Neural progenitor cell (in vitro differentiated cells): ENCODE measurements at regions not wholly inside any gene's neighbourhood (a gene's known extent, or its start where the extent isn't known, plus 50 kb on each side); places are given as distances from the start of the nearest gene placed in this dataset.
"Not testable (repeated sequence)": the region's sequence is repeated elsewhere in the genome, so short reads cannot be mapped to it uniquely, and the experiment has no call there.

Source experiments
- DNase-seq: peaks from one replicate; pipeline ENCODE4 v3.0.0-alpha.2; 2016; ENCODE audit warnings: low spot score
- H2AFZ ChIP-seq: fragments of 200-600 bp; sonication (generic); replicated peaks from 2 replicates; pipeline ENCODE4 v1.6.1; 2016; ENCODE audit warnings: antibody characterized with exemption
- H3F3A ChIP-seq: fragments of 200-600 bp; sonication (generic); 2 replicates; pipeline ENCODE4 v1.6.1; 2016; ENCODE audit warnings: antibody characterized with exemption, low read depth
- H3K27ac ChIP-seq: fragments of 200-600 bp; sonication (generic); 2 replicates; pipeline ENCODE4 v1.5.1; 2016; ENCODE audit warnings: mild to moderate bottlenecking
- H3K27me3 ChIP-seq: fragments of 200-600 bp; sonication (generic); 2 replicates; pipeline ENCODE4 v1.6.1; 2016; ENCODE audit warnings: mild to moderate bottlenecking, moderate library complexity
- H3K36me3 ChIP-seq: fragments of 200-600 bp; sonication (generic); 2 replicates; pipeline ENCODE4 v1.5.1; 2016
- H3K4me1 ChIP-seq: fragments of 200-600 bp; sonication (generic); 2 replicates; pipeline ENCODE4 v1.6.1; 2016; ENCODE audit warnings: mixed run types
- H3K4me2 ChIP-seq: fragments of 200-600 bp; sonication (generic); 2 replicates; pipeline ENCODE4 v1.6.1; 2016
- H3K4me3 ChIP-seq: fragments of 200-600 bp; sonication (generic); 2 replicates; pipeline ENCODE4 v1.5.1; 2016
- H3K79me2 ChIP-seq: fragments of 200-600 bp; sonication (generic); 2 replicates; pipeline ENCODE4 v1.6.1; 2016; ENCODE audit warnings: low read depth
- H3K9ac ChIP-seq: fragments of 200-600 bp; sonication (generic); 2 replicates; pipeline ENCODE4 v1.6.1; 2016
- H3K9me3 ChIP-seq: fragments of 200-600 bp; sonication (generic); 2 replicates; pipeline ENCODE4 v1.5.1; 2016; ENCODE audit warnings: low read depth
- H4K20me1 ChIP-seq: fragments of 200-600 bp; sonication (generic); 2 replicates; pipeline ENCODE4 v1.6.1; 2016; ENCODE audit warnings: low read depth
- H3K27ac Mint-ChIP-seq: 3 replicates; pipeline ENCODE4 v1.8.0; 2021; ENCODE audit warnings: mixed read lengths
- H3K27me3 Mint-ChIP-seq: 2 replicates; pipeline ENCODE4 v1.8.0; 2022; ENCODE audit warnings: low read depth, mild to moderate bottlenecking, inconsistent platforms, moderate library complexity, mixed read lengths; ENCODE audit not compliant: insufficient read depth
- H3K36me3 Mint-ChIP-seq: 3 replicates; pipeline ENCODE4 v1.8.0; 2021; ENCODE audit warnings: mixed read lengths
- H3K4me1 Mint-ChIP-seq: 3 replicates; pipeline ENCODE4 v1.8.0; 2021; ENCODE audit warnings: mixed read lengths
- H3K4me3 Mint-ChIP-seq: 3 replicates; pipeline ENCODE4 v1.8.0; 2021; ENCODE audit warnings: mild to moderate bottlenecking, moderate library complexity, mixed read lengths
- H3K9me3 Mint-ChIP-seq: 3 replicates; pipeline ENCODE4 v1.8.0; 2020; ENCODE audit warnings: mixed read lengths
- EZH2 ChIP-seq: fragments of 200-600 bp; sonication (generic); IDR thresholded peaks from 2 replicates; pipeline ENCODE4 v1.6.1; 2017; ENCODE audit warnings: antibody characterized with exemption, mild to moderate bottlenecking, moderate library complexity
- EZH2phosphoT487 ChIP-seq: fragments of 200-600 bp; sonication (generic); IDR thresholded peaks from 2 replicates; pipeline ENCODE4 v1.6.1; 2017; ENCODE audit warnings: antibody characterized with exemption
- TF ChIP-seq, protein P1 (sequence below): fragments of 200-600 bp; sonication (generic); IDR thresholded peaks from 2 replicates; pipeline ENCODE4 v1.5.1; 2017; ENCODE audit warnings: antibody characterized with exemption, mild to moderate bottlenecking

GRCh38 chr5:37918424-37918823 lies 78.6 kb upstream of the GDNF start:
- H3K79me2 ChIP-seq = no peaks in the 10 kb centered on the region
- no peak overlapping the region for H3K4me2 ChIP-seq
- no peaks in the 10 kb centered on the region for H3K27me3 Mint-ChIP-seq
- H4K20me1 ChIP-seq = no peaks in the 10 kb centered on the region
- no peak overlapping the region for H3K27ac Mint-ChIP-seq
- no peak overlapping the region for H2AFZ ChIP-seq
- H3K9me3 ChIP-seq = no peaks in the 10 kb centered on the region
- no peaks in the 10 kb centered on the region for H3K27me3 ChIP-seq
- H3F3A ChIP-seq = no peaks in the 10 kb centered on the region
- no peaks in the 10 kb centered on the region for H3K4me1 ChIP-seq
- no peaks in the 10 kb centered on the region for H3K9me3 Mint-ChIP-seq
- H3K4me1 Mint-ChIP-seq = no peaks in the 10 kb centered on the region
- H3K36me3 ChIP-seq = no peaks in the 10 kb centered on the region
- no peaks in the 10 kb centered on the region for H3K36me3 Mint-ChIP-seq
- no peak overlapping the region for H3K9ac ChIP-seq
- no peak overlapping the region for H3K4me3 ChIP-seq
- TF ChIP-seq EZH2phosphoT487 (no peak), EZH2 (no peak)
- TF ChIP-seq, protein P1, sequence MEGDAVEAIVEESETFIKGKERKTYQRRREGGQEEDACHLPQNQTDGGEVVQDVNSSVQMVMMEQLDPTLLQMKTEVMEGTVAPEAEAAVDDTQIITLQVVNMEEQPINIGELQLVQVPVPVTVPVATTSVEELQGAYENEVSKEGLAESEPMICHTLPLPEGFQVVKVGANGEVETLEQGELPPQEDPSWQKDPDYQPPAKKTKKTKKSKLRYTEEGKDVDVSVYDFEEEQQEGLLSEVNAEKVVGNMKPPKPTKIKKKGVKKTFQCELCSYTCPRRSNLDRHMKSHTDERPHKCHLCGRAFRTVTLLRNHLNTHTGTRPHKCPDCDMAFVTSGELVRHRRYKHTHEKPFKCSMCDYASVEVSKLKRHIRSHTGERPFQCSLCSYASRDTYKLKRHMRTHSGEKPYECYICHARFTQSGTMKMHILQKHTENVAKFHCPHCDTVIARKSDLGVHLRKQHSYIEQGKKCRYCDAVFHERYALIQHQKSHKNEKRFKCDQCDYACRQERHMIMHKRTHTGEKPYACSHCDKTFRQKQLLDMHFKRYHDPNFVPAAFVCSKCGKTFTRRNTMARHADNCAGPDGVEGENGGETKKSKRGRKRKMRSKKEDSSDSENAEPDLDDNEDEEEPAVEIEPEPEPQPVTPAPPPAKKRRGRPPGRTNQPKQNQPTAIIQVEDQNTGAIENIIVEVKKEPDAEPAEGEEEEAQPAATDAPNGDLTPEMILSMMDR = no peak
- H3K4me3 Mint-ChIP-seq = no peak overlapping the region
- DNase-seq = no peak
- no peak overlapping the region for H3K27ac ChIP-seq

- H3F3A ChIP-seq = no peaks in the 10 kb centered on the region
- Mint-ChIP-seq H3K4me3 (no peak overlapping the region), H3K36me3 (no peaks in the 10 kb centered on the region), H3K27ac (no peak overlapping the region), H3K4me1 (no peaks in the 10 kb centered on the region), H3K9me3 (no peaks in the 10 kb centered on the region), H3K27me3 (no peaks in the 10 kb centered on the region)
- no peaks in the 10 kb centered on the region for H3K79me2 ChIP-seq
- no peak for DNase-seq
- no peaks in the 10 kb centered on the region for H3K4me1 ChIP-seq
- no peak overlapping the region for H2AFZ ChIP-seq
- TF ChIP-seq, protein P1 = no peak
- TF ChIP-seq EZH2 (no peak), EZH2phosphoT487 (no peak)
- no peak overlapping the region for H3K4me2 ChIP-seq
- H3K9me3 ChIP-seq = no peaks in the 10 kb centered on the region
- no peak overlapping the region for H3K27ac ChIP-seq
- H3K4me3 ChIP-seq = no peak overlapping the region
- H4K20me1 ChIP-seq = no peaks in the 10 kb centered on the region
- H3K27me3 ChIP-seq = no peaks in the 10 kb centered on the region
- no peaks in the 10 kb centered on the region for H3K36me3 ChIP-seq
- no peak overlapping the region for H3K9ac ChIP-seq
These were observed 76.7 kb upstream of the GDNF start for GRCh38 chr5:37916525-37916924.

DNA sequence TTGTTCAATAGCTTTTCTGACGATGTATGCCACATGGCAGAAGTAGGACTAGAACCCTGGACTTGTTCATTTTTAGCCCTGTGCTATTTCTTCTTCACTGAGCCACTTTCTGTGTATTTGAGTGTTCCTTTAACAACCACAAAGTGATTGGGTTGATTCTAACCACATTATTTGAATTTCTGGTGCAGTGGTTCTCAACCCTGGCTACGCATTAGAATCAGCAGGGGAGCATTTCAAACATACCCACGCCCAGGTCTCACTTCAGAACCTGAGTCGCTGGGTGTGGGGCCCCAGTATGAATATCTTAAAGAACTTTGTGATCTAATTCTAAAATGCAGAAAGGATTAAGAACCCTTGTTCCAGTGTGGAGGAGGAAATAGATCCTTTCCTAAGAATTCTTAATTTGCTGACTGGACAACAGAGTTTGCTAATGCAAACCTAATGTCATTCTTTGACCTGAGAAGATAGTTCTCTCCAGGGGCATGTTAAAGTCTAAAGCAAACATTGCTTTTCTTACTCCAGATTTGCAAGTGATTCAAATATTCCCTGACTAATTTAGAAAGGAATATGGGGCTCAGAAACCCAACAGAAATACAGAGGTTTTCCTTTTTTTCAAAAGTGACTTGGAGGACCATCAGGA lies 75.4 kb upstream of the GDNF start:
- Mint-ChIP-seq H3K36me3 (no peaks in the 10 kb centered on the region), H3K27ac (no peak overlapping the region), H3K4me3 (no peak overlapping the region), H3K9me3 (no peaks in the 10 kb centered on the region), H3K4me1 (no peaks in the 10 kb centered on the region), H3K27me3 (no peaks in the 10 kb centered on the region)
- no peaks in the 10 kb centered on the region for H3K9me3 ChIP-seq
- no peaks in the 10 kb centered on the region for H3K79me2 ChIP-seq
- no peaks in the 10 kb centered on the region for H4K20me1 ChIP-seq
- H3K4me2 ChIP-seq = no peak overlapping the region
- no peaks in the 10 kb centered on the region for H3K4me1 ChIP-seq
- no peak for DNase-seq
- no peaks in the 10 kb centered on the region for H3F3A ChIP-seq
- H3K27me3 ChIP-seq = no peaks in the 10 kb centered on the region
- no peaks in the 10 kb centered on the region for H3K36me3 ChIP-seq
- no peak overlapping the region for H3K27ac ChIP-seq
- H2AFZ ChIP-seq = no peak overlapping the region
- TF ChIP-seq EZH2 = no peak
- TF ChIP-seq EZH2phosphoT487 = no peak
- TF ChIP-seq, protein P1 = no peak
- H3K9ac ChIP-seq = no peak overlapping the region
- H3K4me3 ChIP-seq = no peak overlapping the region

GRCh38 chr5:37909610-37910266 lies 69.9 kb upstream of the GDNF start:
- not testable (repeated sequence) for H3K36me3 ChIP-seq, H3K4me2 ChIP-seq, H3K36me3 Mint-ChIP-seq, H3K27ac Mint-ChIP-seq, H3K9ac ChIP-seq, H3K27me3 ChIP-seq, H3K79me2 ChIP-seq, H3K4me3 ChIP-seq, H3F3A ChIP-seq, H3K27ac ChIP-seq, H3K9me3 ChIP-seq, H4K20me1 ChIP-seq, H3K4me3 Mint-ChIP-seq, H3K27me3 Mint-ChIP-seq, H3K4me1 ChIP-seq, H3K4me1 Mint-ChIP-seq, H2AFZ ChIP-seq, DNase-seq, H3K9me3 Mint-ChIP-seq
